ENCODE measurements at regions not wholly inside any gene's neighbourhood (a gene's known extent, or its start where the extent isn't known, plus 50 kb on each side); places are given as distances from the start of the nearest gene placed in this dataset.

- Mint-ChIP-seq H3K4me1 (ENCODE audit: low read depth, unreplicated experiment) (no peaks in the 10 kb centered on the region), H3K36me3 (ENCODE audit: unreplicated experiment) (no peaks in the 10 kb centered on the region), H3K4me3 (ENCODE audit: unreplicated experiment) (no peak overlapping the region), H3K9me3 (ENCODE audit: unreplicated experiment) (no peaks in the 10 kb centered on the region), H3K27me3 (ENCODE audit: unreplicated experiment) (no peaks in the 10 kb centered on the region), H3K27ac (ENCODE audit: unreplicated experiment) (no peak overlapping the region)
- no peak for DNase-seq
- no peak for TF ChIP-seq CTCF (IDR thresholded peaks at IDR 0.05; ENCODE audit: partially characterized antibody, unreplicated experiment)
These were observed 91.4 kb upstream of the LYPLAL1 start for GRCh38 chr1:219081943-219082925.

GRCh38 chr1:219083631-219084030 lies 90.0 kb upstream of the LYPLAL1 start:
- no peak overlapping the region for H3K4me3 Mint-ChIP-seq (ENCODE audit: unreplicated experiment)
- TF ChIP-seq CTCF (IDR thresholded peaks at IDR 0.05; ENCODE audit: partially characterized antibody, unreplicated experiment): no peak
- H3K36me3 Mint-ChIP-seq (ENCODE audit: unreplicated experiment): no peaks in the 10 kb centered on the region
- peaks cover 2% of the 10 kb centered on the region for H3K9me3 Mint-ChIP-seq (ENCODE audit: unreplicated experiment)
- H3K27me3 Mint-ChIP-seq (ENCODE audit: unreplicated experiment): no peaks in the 10 kb centered on the region
- H3K4me1 Mint-ChIP-seq (ENCODE audit: low read depth, unreplicated experiment): no peaks in the 10 kb centered on the region
- H3K27ac Mint-ChIP-seq (ENCODE audit: unreplicated experiment): no peak overlapping the region
- DNase-seq: no peak

GRCh38 chr1:219085082-219085481 lies 88.6 kb upstream of the LYPLAL1 start:
- no peaks in the 10 kb centered on the region for H3K36me3 Mint-ChIP-seq (ENCODE audit: unreplicated experiment)
- H3K4me3 Mint-ChIP-seq (ENCODE audit: unreplicated experiment): no peak overlapping the region
- TF ChIP-seq CTCF (IDR thresholded peaks at IDR 0.05; ENCODE audit: partially characterized antibody, unreplicated experiment): no peak
- no peaks in the 10 kb centered on the region for H3K4me1 Mint-ChIP-seq (ENCODE audit: low read depth, unreplicated experiment)
- no peak for DNase-seq
- peaks cover 2% of the 10 kb centered on the region for H3K9me3 Mint-ChIP-seq (ENCODE audit: unreplicated experiment)
- H3K27me3 Mint-ChIP-seq (ENCODE audit: unreplicated experiment): no peaks in the 10 kb centered on the region
- no peak overlapping the region for H3K27ac Mint-ChIP-seq (ENCODE audit: unreplicated experiment)

GRCh38 chr1:219085988-219086387 lies 87.7 kb upstream of the LYPLAL1 start:
- peaks cover 2% of the 10 kb centered on the region for H3K9me3 Mint-ChIP-seq (ENCODE audit: unreplicated experiment)
- no peak for DNase-seq
- no peaks in the 10 kb centered on the region for H3K27me3 Mint-ChIP-seq (ENCODE audit: unreplicated experiment)
- no peak for TF ChIP-seq CTCF (IDR thresholded peaks at IDR 0.05; ENCODE audit: partially characterized antibody, unreplicated experiment)
- no peaks in the 10 kb centered on the region for H3K36me3 Mint-ChIP-seq (ENCODE audit: unreplicated experiment)
- H3K4me3 Mint-ChIP-seq (ENCODE audit: unreplicated experiment): no peak overlapping the region
- no peak overlapping the region for H3K27ac Mint-ChIP-seq (ENCODE audit: unreplicated experiment)
- H3K4me1 Mint-ChIP-seq (ENCODE audit: low read depth, unreplicated experiment): no peaks in the 10 kb centered on the region

- Mint-ChIP-seq H3K4me1 (ENCODE audit: low read depth, unreplicated experiment) (no peaks in the 10 kb centered on the region), H3K27ac (ENCODE audit: unreplicated experiment) (no peak overlapping the region), H3K4me3 (ENCODE audit: unreplicated experiment) (no peak overlapping the region), H3K27me3 (ENCODE audit: unreplicated experiment) (no peaks in the 10 kb centered on the region), H3K36me3 (ENCODE audit: unreplicated experiment) (no peaks in the 10 kb centered on the region), H3K9me3 (ENCODE audit: unreplicated experiment) (peaks cover 2% of the 10 kb centered on the region)
- DNase-seq: no peak
- TF ChIP-seq CTCF (IDR thresholded peaks at IDR 0.05; ENCODE audit: partially characterized antibody, unreplicated experiment): no peak
These were observed 86.7 kb upstream of the LYPLAL1 start for GRCh38 chr1:219086956-219087469.
